ENCODE measurements at regions not wholly inside any gene's neighbourhood (a gene's known extent, or its start where the extent isn't known, plus 50 kb on each side); places are given as distances from the start of the nearest gene placed in this dataset.
"Not testable (repeated sequence)": the region's sequence is repeated elsewhere in the genome, so short reads cannot be mapped to it uniquely, and the experiment has no call there.

- H3K27ac ChIP-seq (ENCODE audit: low read length), result no peak overlapping the region
- H3K36me3 ChIP-seq (ENCODE audit: control insufficient read depth, low read depth, low read length), result no peaks in the 10 kb centered on the region
- H3K9ac ChIP-seq (ENCODE audit: low read length), result no peak overlapping the region
- H3K9me3 ChIP-seq (ENCODE audit: control insufficient read depth, low read depth, low read length), result no peaks in the 10 kb centered on the region
- H3K4me1 ChIP-seq (ENCODE audit: control insufficient read depth, low read depth, low read length), result no peaks in the 10 kb centered on the region
- no peaks in the 10 kb centered on the region for H3K27me3 ChIP-seq (ENCODE audit: control insufficient read depth, insufficient read depth, low read length)
- H3K4me3 ChIP-seq (ENCODE audit: low read length), result no peak overlapping the region
Observed at GRCh38 chr5:118511846-118512245, 476.5 kb downstream of the DTWD2 start.

GRCh38 chr5:118506217-118506852, 482.0 kb downstream of the DTWD2 start:
- Histone ChIP-seq H3K9ac (ENCODE audit: low read length) (no peak overlapping the region), H3K4me1 (ENCODE audit: control insufficient read depth, low read depth, low read length) (no peaks in the 10 kb centered on the region), H3K9me3 (ENCODE audit: control insufficient read depth, low read depth, low read length) (no peaks in the 10 kb centered on the region), H3K36me3 (ENCODE audit: control insufficient read depth, low read depth, low read length) (no peaks in the 10 kb centered on the region), H3K4me3 (ENCODE audit: low read length) (no peak overlapping the region), H3K27me3 (ENCODE audit: control insufficient read depth, insufficient read depth, low read length) (no peaks in the 10 kb centered on the region), H3K27ac (ENCODE audit: low read length) (no peak overlapping the region)

GRCh38 chr5:118502232-118502631, 486.1 kb downstream of the DTWD2 start:
- not testable (repeated sequence) for H3K27ac ChIP-seq (ENCODE audit: low read length); H3K36me3 ChIP-seq (ENCODE audit: control insufficient read depth, low read depth, low read length); H3K27me3 ChIP-seq (ENCODE audit: control insufficient read depth, insufficient read depth, low read length); H3K9me3 ChIP-seq (ENCODE audit: control insufficient read depth, low read depth, low read length); H3K9ac ChIP-seq (ENCODE audit: low read length); H3K4me3 ChIP-seq (ENCODE audit: low read length); H3K4me1 ChIP-seq (ENCODE audit: control insufficient read depth, low read depth, low read length)

- Histone ChIP-seq H3K4me3 (ENCODE audit: low read length) (no peak overlapping the region), H3K9me3 (ENCODE audit: control insufficient read depth, low read depth, low read length) (no peaks in the 10 kb centered on the region), H3K4me1 (ENCODE audit: control insufficient read depth, low read depth, low read length) (no peaks in the 10 kb centered on the region), H3K27ac (ENCODE audit: low read length) (no peak overlapping the region), H3K36me3 (ENCODE audit: control insufficient read depth, low read depth, low read length) (no peaks in the 10 kb centered on the region), H3K27me3 (ENCODE audit: control insufficient read depth, insufficient read depth, low read length) (no peaks in the 10 kb centered on the region), H3K9ac (ENCODE audit: low read length) (no peak overlapping the region)
Observed at GRCh38 chr5:118491351-118491750, 497.0 kb downstream of the DTWD2 start.

- Histone ChIP-seq H3K9ac (ENCODE audit: low read length) (no peak overlapping the region), H3K4me1 (ENCODE audit: control insufficient read depth, low read depth, low read length) (no peaks in the 10 kb centered on the region), H3K9me3 (ENCODE audit: control insufficient read depth, low read depth, low read length) (no peaks in the 10 kb centered on the region), H3K36me3 (ENCODE audit: control insufficient read depth, low read depth, low read length) (no peaks in the 10 kb centered on the region), H3K27me3 (ENCODE audit: control insufficient read depth, insufficient read depth, low read length) (no peaks in the 10 kb centered on the region), H3K27ac (ENCODE audit: low read length) (no peak overlapping the region), H3K4me3 (ENCODE audit: low read length) (no peak overlapping the region)
Observed at GRCh38 chr5:118486647-118487225, 501.6 kb downstream of the DTWD2 start.

- Histone ChIP-seq H3K4me1 (ENCODE audit: control insufficient read depth, low read depth, low read length) (no peaks in the 10 kb centered on the region), H3K27me3 (ENCODE audit: control insufficient read depth, insufficient read depth, low read length) (no peaks in the 10 kb centered on the region), H3K9ac (ENCODE audit: low read length) (no peak overlapping the region), H3K4me3 (ENCODE audit: low read length) (no peak overlapping the region), H3K9me3 (ENCODE audit: control insufficient read depth, low read depth, low read length) (no peaks in the 10 kb centered on the region), H3K27ac (ENCODE audit: low read length) (no peak overlapping the region), H3K36me3 (ENCODE audit: control insufficient read depth, low read depth, low read length) (no peaks in the 10 kb centered on the region)
Observed at GRCh38 chr5:118479285-118479684, 509.1 kb downstream of the DTWD2 start.

- H3K9ac ChIP-seq (ENCODE audit: low read length), result no peak overlapping the region
- H3K4me3 ChIP-seq (ENCODE audit: low read length), result no peak overlapping the region
- no peaks in the 10 kb centered on the region for H3K36me3 ChIP-seq (ENCODE audit: control insufficient read depth, low read depth, low read length)
- H3K27me3 ChIP-seq (ENCODE audit: control insufficient read depth, insufficient read depth, low read length), result no peaks in the 10 kb centered on the region
- H3K27ac ChIP-seq (ENCODE audit: low read length), result no peak overlapping the region
- H3K4me1 ChIP-seq (ENCODE audit: control insufficient read depth, low read depth, low read length), result no peaks in the 10 kb centered on the region
- no peaks in the 10 kb centered on the region for H3K9me3 ChIP-seq (ENCODE audit: control insufficient read depth, low read depth, low read length)
Observed at GRCh38 chr5:118478852-118479251, 509.5 kb downstream of the DTWD2 start.

GRCh38 chr5:118468085-118468484, 520.3 kb downstream of the DTWD2 start:
- Histone ChIP-seq H3K9me3 (ENCODE audit: control insufficient read depth, low read depth, low read length) (no peaks in the 10 kb centered on the region), H3K9ac (ENCODE audit: low read length) (no peak overlapping the region), H3K27ac (ENCODE audit: low read length) (no peak overlapping the region), H3K36me3 (ENCODE audit: control insufficient read depth, low read depth, low read length) (no peaks in the 10 kb centered on the region), H3K27me3 (ENCODE audit: control insufficient read depth, insufficient read depth, low read length) (no peaks in the 10 kb centered on the region), H3K4me1 (ENCODE audit: control insufficient read depth, low read depth, low read length) (no peaks in the 10 kb centered on the region), H3K4me3 (ENCODE audit: low read length) (no peak overlapping the region)

GRCh38 chr5:118467103-118467502, 521.2 kb downstream of the DTWD2 start:
- no peaks in the 10 kb centered on the region for H3K36me3 ChIP-seq (ENCODE audit: control insufficient read depth, low read depth, low read length)
- H3K4me3 ChIP-seq (ENCODE audit: low read length), result no peak overlapping the region
- H3K9ac ChIP-seq (ENCODE audit: low read length), result no peak overlapping the region
- H3K4me1 ChIP-seq (ENCODE audit: control insufficient read depth, low read depth, low read length), result no peaks in the 10 kb centered on the region
- no peaks in the 10 kb centered on the region for H3K9me3 ChIP-seq (ENCODE audit: control insufficient read depth, low read depth, low read length)
- H3K27me3 ChIP-seq (ENCODE audit: control insufficient read depth, insufficient read depth, low read length), result no peaks in the 10 kb centered on the region
- no peak overlapping the region for H3K27ac ChIP-seq (ENCODE audit: low read length)

GRCh38 chr5:118466418-118466817, 521.9 kb downstream of the DTWD2 start:
- Histone ChIP-seq H3K36me3 (ENCODE audit: control insufficient read depth, low read depth, low read length) (no peaks in the 10 kb centered on the region), H3K9ac (ENCODE audit: low read length) (no peak overlapping the region), H3K9me3 (ENCODE audit: control insufficient read depth, low read depth, low read length) (no peaks in the 10 kb centered on the region), H3K27me3 (ENCODE audit: control insufficient read depth, insufficient read depth, low read length) (no peaks in the 10 kb centered on the region), H3K4me3 (ENCODE audit: low read length) (no peak overlapping the region), H3K27ac (ENCODE audit: low read length) (no peak overlapping the region), H3K4me1 (ENCODE audit: control insufficient read depth, low read depth, low read length) (peaks cover under 1% of the 10 kb centered on the region)

GRCh38 chr5:118462276-118462675, 526.1 kb downstream of the DTWD2 start:
- not testable (repeated sequence) for H3K27me3 ChIP-seq (ENCODE audit: control insufficient read depth, insufficient read depth, low read length); H3K9me3 ChIP-seq (ENCODE audit: control insufficient read depth, low read depth, low read length); H3K27ac ChIP-seq (ENCODE audit: low read length); H3K4me1 ChIP-seq (ENCODE audit: control insufficient read depth, low read depth, low read length); H3K9ac ChIP-seq (ENCODE audit: low read length); H3K36me3 ChIP-seq (ENCODE audit: control insufficient read depth, low read depth, low read length); H3K4me3 ChIP-seq (ENCODE audit: low read length)

GRCh38 chr5:118461436-118461835, 526.9 kb downstream of the DTWD2 start:
- Histone ChIP-seq H3K27ac (ENCODE audit: low read length) (no peak overlapping the region), H3K4me3 (ENCODE audit: low read length) (no peak overlapping the region), H3K27me3 (ENCODE audit: control insufficient read depth, insufficient read depth, low read length) (no peaks in the 10 kb centered on the region), H3K9ac (ENCODE audit: low read length) (no peak overlapping the region), H3K9me3 (ENCODE audit: control insufficient read depth, low read depth, low read length) (no peaks in the 10 kb centered on the region), H3K4me1 (ENCODE audit: control insufficient read depth, low read depth, low read length) (peaks cover 4% of the 10 kb centered on the region), H3K36me3 (ENCODE audit: control insufficient read depth, low read depth, low read length) (no peaks in the 10 kb centered on the region)
